ENCODE measurements at regions not wholly inside any gene's neighbourhood (a gene's known extent, or its start where the extent isn't known, plus 50 kb on each side); places are given as distances from the start of the nearest gene placed in this dataset.

GRCh38 chr12:67818459-67818903, 169.9 kb downstream of the DYRK2 start:
- no peak for TF ChIP-seq CTCF (IDR thresholded peaks at IDR 0.05; ENCODE audit: low read depth, low read length, missing control alignments)
- H3K4me3 ChIP-seq (ENCODE audit: low read depth, low read length): no peak overlapping the region
- no peak for DNase-seq (ENCODE audit: low read depth)

- DNase-seq (ENCODE audit: low read depth): no peak
- no peak for TF ChIP-seq CTCF (IDR thresholded peaks at IDR 0.05; ENCODE audit: low read depth, low read length, missing control alignments)
- H3K4me3 ChIP-seq (ENCODE audit: low read depth, low read length): no peak overlapping the region
Measured at GRCh38 chr12:67819902-67820301, 169.3 kb upstream of the IFNG-AS1 start.

GRCh38 chr12:67820694-67821093, 168.6 kb upstream of the IFNG-AS1 start:
- DNase-seq (ENCODE audit: low read depth): no peak
- TF ChIP-seq CTCF (IDR thresholded peaks at IDR 0.05; ENCODE audit: low read depth, low read length, missing control alignments): no peak
- H3K4me3 ChIP-seq (ENCODE audit: low read depth, low read length): no peak overlapping the region

- no peak for TF ChIP-seq CTCF (IDR thresholded peaks at IDR 0.05; ENCODE audit: low read depth, low read length, missing control alignments)
- DNase-seq (ENCODE audit: low read depth): no peak
- no peak overlapping the region for H3K4me3 ChIP-seq (ENCODE audit: low read depth, low read length)
Measured at GRCh38 chr12:67822826-67823225, 166.4 kb upstream of the IFNG-AS1 start.

GRCh38 chr12:67826148-67826547, 163.1 kb upstream of the IFNG-AS1 start:
- TF ChIP-seq CTCF (IDR thresholded peaks at IDR 0.05; ENCODE audit: low read depth, low read length, missing control alignments): no peak
- DNase-seq (ENCODE audit: low read depth): no peak
- no peak overlapping the region for H3K4me3 ChIP-seq (ENCODE audit: low read depth, low read length)

GRCh38 chr12:67826946-67827720, 162.1 kb upstream of the IFNG-AS1 start:
- no peak for DNase-seq (ENCODE audit: low read depth)
- no peak overlapping the region for H3K4me3 ChIP-seq (ENCODE audit: low read depth, low read length)
- TF ChIP-seq CTCF (IDR thresholded peaks at IDR 0.05; ENCODE audit: low read depth, low read length, missing control alignments): no peak

- H3K4me3 ChIP-seq (ENCODE audit: low read depth, low read length): no peak overlapping the region
- peak; percentile 46 for DNase-seq (ENCODE audit: low read depth)
- no peak for TF ChIP-seq CTCF (IDR thresholded peaks at IDR 0.05; ENCODE audit: low read depth, low read length, missing control alignments)
Measured at GRCh38 chr12:67827820-67828383, 161.3 kb upstream of the IFNG-AS1 start.

Data from GM12864 (cell line).